AG04450 (cell line): ENCODE measurements at regions not wholly inside any gene's neighbourhood (a gene's known extent, or its start where the extent isn't known, plus 50 kb on each side); places are given as distances from the start of the nearest gene placed in this dataset.

Experiments
- CTCF ChIA-PET: fragments of 300-600, 350-600 bp; formaldehyde crosslinking; extraction: SDS; loops from one replicate; lab custom pipeline; 2022; ENCODE audit warnings: antibody characterized with exemption, inconsistent platforms; lab: Charles Lee
- POLR2A ChIA-PET: fragments of 350-600 bp; formaldehyde crosslinking; extraction: SDS; loops from one replicate; lab custom pipeline; 2021; ENCODE audit warnings: antibody characterized with exemption, inconsistent platforms; lab: Yijun Ruan, JAX
- DNase-seq: peaks from one replicate; pipeline ENCODE4 v3.0.0-alpha.2; 2011; ENCODE audit warnings: low read depth, low spot score
- H3K27ac ChIP-seq: one replicate; pipeline ENCODE4 v1.5.1; 2012; ENCODE audit warnings: low read depth, low read length, control low read depth
- H3K27me3 ChIP-seq: one replicate; pipeline ENCODE4 v1.6.0; 2012; ENCODE audit warnings: low read length; ENCODE audit not compliant: control insufficient read depth, insufficient read depth
- H3K4me3 ChIP-seq: 2 replicates; pipeline ENCODE4 v1.5.1; 2011; ENCODE audit warnings: mild to moderate bottlenecking, low read depth, low read length, control low read depth
- H3K9me3 ChIP-seq: 2 replicates; pipeline ENCODE4 v1.5.1; 2012; ENCODE audit warnings: low read length; ENCODE audit not compliant: control insufficient read depth, insufficient read depth
- CTCF ChIP-seq: IDR thresholded peaks from 2 replicates; pipeline ENCODE4 v1.5.1; 2011; ENCODE audit warnings: low read depth, low read length, control low read depth, inconsistent platforms

- Histone ChIP-seq H3K9me3 (no peaks in the 10 kb centered on the region), H3K4me3 (no peak overlapping the region), H3K27me3 (peaks cover under 1% of the 10 kb centered on the region), H3K27ac (no peak overlapping the region)
- TF ChIP-seq CTCF = no peak
- ChIA-PET CTCF (interaction anchor here (0.7 kb wide), 1 partner anchor 11 kb away, joined by 3 read pairs; no protein-coding TSS in a partner anchor), POLR2A (no interaction called here)
- no peak for DNase-seq
Observed at GRCh38 chr18:46392576-46392975, 264.4 kb downstream of the LOXHD1 start.

DNA sequence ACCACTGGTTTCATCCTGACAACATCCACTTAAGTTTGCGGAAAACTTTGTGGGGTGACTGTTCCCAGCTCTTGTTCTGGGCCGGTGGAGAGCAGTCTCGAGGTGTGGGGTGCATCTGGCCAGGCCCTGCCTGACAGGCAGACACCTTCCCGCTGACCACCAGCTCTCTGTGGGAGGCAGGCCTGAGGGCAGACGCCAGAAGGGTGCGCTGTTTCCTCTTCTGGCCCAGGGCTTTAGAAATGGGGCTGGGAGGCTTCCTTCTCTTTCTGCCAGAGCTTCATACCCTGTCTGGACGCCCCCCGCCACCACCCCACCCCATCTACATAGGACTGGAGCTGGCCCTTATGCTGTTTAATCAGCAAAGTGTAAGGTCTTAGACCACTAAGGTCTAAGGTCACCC, 263.8 kb downstream of the LOXHD1 start:
- Histone ChIP-seq H3K4me3 (no peak overlapping the region), H3K9me3 (no peaks in the 10 kb centered on the region), H3K27me3 (no peaks in the 10 kb centered on the region), H3K27ac (no peak overlapping the region)
- no peak for DNase-seq
- 0 out of 2 replicates have a peak, but pooled peaks have one; percentile 10 for TF ChIP-seq CTCF
- ChIA-PET CTCF (interaction anchor here (0.7 kb wide), 1 partner anchor 11 kb away, joined by 3 read pairs; no protein-coding TSS in a partner anchor), POLR2A (no interaction called here)

- TF ChIP-seq CTCF = no peak
- no peak overlapping the region for H3K27ac ChIP-seq
- ChIA-PET CTCF (no interaction called here), POLR2A (no interaction called here)
- H3K4me3 ChIP-seq = no peak overlapping the region
- no peaks in the 10 kb centered on the region for H3K9me3 ChIP-seq
- DNase-seq = no peak
- no peaks in the 10 kb centered on the region for H3K27me3 ChIP-seq
Observed at GRCh38 chr18:46393961-46394360, 263.1 kb downstream of the LOXHD1 start.

DNA sequence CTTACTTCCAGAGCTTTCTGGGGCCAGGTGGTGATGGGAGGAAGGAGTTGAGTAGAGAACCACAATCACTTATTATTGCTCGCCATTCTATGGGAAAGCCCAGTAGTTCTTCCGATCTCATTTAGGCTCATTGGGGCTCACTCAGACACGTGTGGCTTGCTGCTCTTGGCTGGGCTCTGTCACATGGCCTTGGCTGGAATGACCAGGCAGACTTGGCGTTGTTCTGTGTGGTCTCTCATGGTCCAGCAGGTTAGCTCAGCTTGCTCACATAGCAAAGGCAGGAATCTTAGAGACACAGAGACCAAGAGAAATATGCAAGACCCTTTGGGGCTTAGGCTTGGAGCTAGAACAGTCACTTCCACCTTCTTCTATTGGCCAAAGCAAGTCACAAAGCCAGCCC, 261.2 kb downstream of the LOXHD1 start:
- H3K9me3 ChIP-seq = no peaks in the 10 kb centered on the region
- TF ChIP-seq CTCF = no peak
- H3K27ac ChIP-seq = no peak overlapping the region
- ChIA-PET POLR2A (no interaction called here), CTCF (interaction anchor here (1.3 kb wide), 1 partner anchor 223 kb away, joined by 5 read pairs; no protein-coding TSS in a partner anchor)
- no peak overlapping the region for H3K4me3 ChIP-seq
- DNase-seq = no peak
- H3K27me3 ChIP-seq = no peaks in the 10 kb centered on the region

DNA sequence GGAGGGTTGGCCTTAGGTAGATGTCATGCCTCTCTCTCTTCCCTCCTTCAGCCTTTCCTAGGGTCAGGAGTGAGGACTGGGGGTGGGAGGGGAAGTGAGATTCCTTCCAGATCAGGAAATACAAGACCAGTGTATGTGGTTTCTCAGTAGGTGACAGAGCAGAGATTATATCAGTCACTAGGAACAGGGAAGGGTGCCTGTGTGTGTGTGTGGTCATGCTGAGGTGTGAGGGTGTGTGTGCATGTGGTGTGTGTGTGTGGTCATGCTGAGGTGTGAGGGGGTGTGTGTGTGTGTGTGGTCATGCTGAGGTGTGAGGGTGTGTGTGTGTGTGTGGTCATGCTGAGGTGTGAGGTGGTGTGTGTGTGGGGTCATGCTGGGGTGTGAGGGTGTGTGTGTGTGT, 259.8 kb downstream of the LOXHD1 start:
- ChIA-PET POLR2A (no interaction called here), CTCF (no interaction called here)
- H3K27ac ChIP-seq = no peak overlapping the region
- no peak for DNase-seq
- H3K4me3 ChIP-seq = no peak overlapping the region
- no peaks in the 10 kb centered on the region for H3K9me3 ChIP-seq
- H3K27me3 ChIP-seq = no peaks in the 10 kb centered on the region
- TF ChIP-seq CTCF = no peak
